NB4 (cell line): ENCODE measurements at regions not wholly inside any gene's neighbourhood (a gene's known extent, or its start where the extent isn't known, plus 50 kb on each side); places are given as distances from the start of the nearest gene placed in this dataset.
"Not testable (repeated sequence)": the region's sequence is repeated elsewhere in the genome, so short reads cannot be mapped to it uniquely, and the experiment has no call there.

Source experiments
- DNase-seq: peaks from one replicate; pipeline ENCODE4 v3.0.0; 2010; ENCODE audit warnings: low read depth
- H3K4me3 ChIP-seq: one replicate; pipeline ENCODE4 v1.5.1; 2011; ENCODE audit warnings: mild to moderate bottlenecking, low read depth, low read length, moderate library complexity
- CTCF ChIP-seq: IDR thresholded peaks from one replicate; pipeline ENCODE4 v1.5.1; 2012; ENCODE audit warnings: low read depth, low read length
- MYC ChIP-seq: IDR thresholded peaks from 2 replicates; pipeline ENCODE4 v1.6.1; 2011; ENCODE audit warnings: low read depth, low read length
- POLR2A ChIP-seq: IDR thresholded peaks from 2 replicates; pipeline ENCODE4 v1.6.1; 2011; ENCODE audit warnings: mild to moderate bottlenecking; ENCODE audit not compliant: insufficient read length; ENCODE audit errors: extremely low read depth
- TF ChIP-seq, protein P1 (sequence below): IDR thresholded peaks from 2 replicates; pipeline ENCODE4 v1.6.1; 2011; ENCODE audit warnings: low read depth, low read length

GRCh38 chr20:53855733-53856132, 214.7 kb downstream of the BCAS1 start:
- H3K4me3 ChIP-seq, result no peak overlapping the region
- TF ChIP-seq, protein P1, sequence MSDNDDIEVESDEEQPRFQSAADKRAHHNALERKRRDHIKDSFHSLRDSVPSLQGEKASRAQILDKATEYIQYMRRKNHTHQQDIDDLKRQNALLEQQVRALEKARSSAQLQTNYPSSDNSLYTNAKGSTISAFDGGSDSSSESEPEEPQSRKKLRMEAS, result no peak
- no peak for TF ChIP-seq POLR2A
- TF ChIP-seq MYC, result no peak
- no peak for TF ChIP-seq CTCF
- DNase-seq, result no peak

- not testable (repeated sequence) for H3K4me3 ChIP-seq, DNase-seq
Measured at GRCh38 chr20:53854609-53854926, 215.8 kb downstream of the BCAS1 start.

GRCh38 chr20:53853111-53853713, 217.2 kb downstream of the BCAS1 start:
- no peak for TF ChIP-seq POLR2A
- TF ChIP-seq MYC, result no peak
- TF ChIP-seq, protein P1, result no peak
- no peak for TF ChIP-seq CTCF
- H3K4me3 ChIP-seq, result no peak overlapping the region
- DNase-seq, result no peak

- H3K4me3 ChIP-seq, result no peak overlapping the region
- no peak for DNase-seq
- TF ChIP-seq MYC (no peak), CTCF (no peak), POLR2A (no peak)
- TF ChIP-seq, protein P1, result no peak
Measured at GRCh38 chr20:53852691-53853090, 217.7 kb downstream of the BCAS1 start.

- H3K4me3 ChIP-seq, result no peak overlapping the region
- TF ChIP-seq, protein P1, result no peak
- TF ChIP-seq POLR2A (no peak), CTCF (no peak), MYC (no peak)
- no peak for DNase-seq
Measured at GRCh38 chr20:53852014-53852413, 218.4 kb downstream of the BCAS1 start.

DNA sequence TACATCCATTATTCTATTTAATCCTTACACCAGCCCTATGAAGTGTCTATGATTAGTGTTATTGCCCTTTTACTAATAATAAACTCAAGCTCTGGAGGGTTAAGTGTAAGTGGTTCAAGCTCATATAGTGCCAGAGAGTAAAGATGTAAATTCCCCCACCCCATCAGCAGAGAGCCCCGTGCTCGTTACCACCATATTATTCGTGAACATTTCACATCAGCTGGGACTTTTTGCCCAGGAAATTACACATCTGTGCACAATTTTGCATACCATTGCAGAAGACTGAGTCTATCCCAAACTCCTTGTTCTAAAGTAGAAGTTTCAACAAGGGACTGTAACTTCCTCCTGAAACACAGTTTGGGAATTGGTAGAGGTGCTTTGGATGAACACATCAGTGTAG, 220.1 kb downstream of the BCAS1 start:
- TF ChIP-seq POLR2A (no peak), CTCF (no peak), MYC (no peak)
- TF ChIP-seq, protein P1, result no peak
- no peak overlapping the region for H3K4me3 ChIP-seq
- no peak for DNase-seq
